Fibroblast of skin of back (primary cell): ENCODE measurements at regions not wholly inside any gene's neighbourhood (a gene's known extent, or its start where the extent isn't known, plus 50 kb on each side); places are given as distances from the start of the nearest gene placed in this dataset.
A peak's percentile ranks its signal among the peaks of the same experiment; 100 is the strongest.

Source experiments
- DNase-seq: peaks from one replicate; pipeline ENCODE4 v3.0.0-alpha.2; 2013

DNA sequence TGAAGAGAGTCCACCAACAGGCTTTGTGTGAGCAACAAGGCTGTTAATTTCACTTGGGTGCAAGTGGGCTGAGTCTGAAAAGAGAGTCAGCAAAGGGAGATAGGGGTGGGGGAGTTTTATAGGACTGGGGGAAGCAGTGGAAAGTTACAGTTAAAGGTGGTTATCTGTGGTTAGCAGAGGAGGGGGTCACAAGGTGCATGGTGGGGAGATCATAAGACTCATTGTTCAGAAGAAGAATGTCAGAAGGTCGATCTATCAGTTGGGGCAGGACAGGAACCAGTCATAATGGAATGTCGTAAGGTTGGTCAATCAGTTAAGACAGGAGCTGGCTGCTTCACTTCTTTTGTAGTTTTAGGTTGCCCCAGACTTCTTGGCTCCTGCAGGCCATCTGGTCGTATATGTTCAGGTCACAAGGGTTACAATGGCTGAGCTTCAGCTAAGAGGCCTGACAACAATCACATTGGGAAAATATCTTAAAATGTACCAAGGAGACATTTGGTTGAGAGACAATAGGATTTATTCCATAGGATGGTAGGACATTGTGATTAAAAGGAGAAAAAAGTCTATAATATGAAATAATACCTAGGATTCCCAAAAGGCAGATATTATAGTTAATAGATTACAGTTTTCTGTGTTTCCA is 356.4 kb downstream of the ANKRD7 start:
- DNase-seq: no peak

DNA sequence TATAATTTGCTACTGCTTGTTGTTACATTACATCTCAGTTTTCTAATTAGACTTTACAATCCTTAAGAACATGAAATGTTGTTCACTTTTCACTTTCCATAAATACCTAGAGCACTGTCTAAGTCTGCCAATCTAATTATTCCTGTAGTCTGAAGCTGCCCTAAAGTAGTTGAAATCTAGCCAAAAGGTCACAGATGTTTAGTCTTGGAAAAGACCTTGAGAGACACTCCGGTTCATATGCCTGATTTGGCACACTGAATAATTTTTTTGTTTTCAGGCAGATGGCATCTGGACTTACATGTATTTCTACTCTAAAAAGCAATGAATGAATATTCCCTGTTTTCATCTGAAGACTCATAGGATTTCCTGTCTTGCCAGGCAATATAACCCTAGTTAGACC is 359.1 kb downstream of the ANKRD7 start:
- no peak for DNase-seq

DNA sequence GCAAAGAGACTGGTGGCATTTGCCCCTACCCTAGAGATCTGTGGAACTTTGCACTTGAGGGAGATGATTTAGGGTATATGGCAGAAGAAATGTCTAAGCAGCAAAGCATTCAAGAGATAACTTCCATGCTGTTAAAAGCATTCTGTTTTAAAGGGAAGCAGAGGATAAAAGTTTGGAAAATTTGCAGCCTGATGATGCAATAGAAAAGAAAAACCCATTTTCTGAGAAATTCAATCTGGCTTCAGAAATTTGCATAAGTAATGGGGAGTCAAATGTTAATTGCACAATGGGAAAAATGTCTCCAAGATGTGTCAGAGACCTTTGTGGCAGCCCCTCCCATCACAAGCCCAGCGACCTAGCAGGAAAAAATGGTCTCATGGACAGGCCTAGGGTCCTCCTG is 361.7 kb downstream of the ANKRD7 start:
- DNase-seq: no peak

DNA sequence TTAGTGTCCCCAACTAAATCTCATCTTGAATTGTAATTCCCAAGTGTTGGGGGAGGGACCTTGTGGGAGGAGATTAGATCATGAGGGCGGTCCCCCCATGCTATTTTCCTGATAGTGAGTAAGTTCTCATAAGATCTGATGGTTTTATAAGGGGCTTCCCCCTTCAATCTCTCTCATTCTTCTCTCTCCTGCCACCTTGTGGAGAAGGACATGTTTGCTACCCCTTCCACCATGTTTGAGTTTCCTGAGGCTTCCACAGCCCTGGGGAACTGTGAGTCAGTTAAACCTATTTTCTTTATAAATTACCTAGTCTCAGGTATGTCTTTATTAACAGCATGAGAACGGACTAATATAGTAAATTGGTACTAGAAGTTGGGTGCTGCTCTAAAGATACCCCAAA is 365.6 kb downstream of the ANKRD7 start:
- peak; percentile 1 for DNase-seq

DNA sequence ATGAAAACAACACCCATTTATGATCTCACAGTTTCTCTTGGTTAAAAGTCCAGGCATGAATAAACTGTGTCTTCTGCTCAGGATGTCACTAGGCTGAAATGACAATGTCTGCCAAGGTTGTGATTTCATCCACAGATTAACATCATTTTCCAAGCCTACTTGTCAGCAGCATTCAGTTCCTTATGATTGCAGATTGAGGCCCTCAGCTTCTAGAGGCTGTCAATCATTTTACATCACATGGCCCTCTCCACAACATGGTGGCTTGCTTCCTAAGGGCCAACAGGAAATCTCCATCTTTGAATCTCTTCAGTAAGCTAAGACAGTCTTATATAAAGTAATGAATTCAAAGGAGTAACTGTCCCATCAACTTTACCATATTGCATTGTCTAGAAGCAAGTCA is 377.6 kb downstream of the ANKRD7 start:
- DNase-seq: no peak

DNA sequence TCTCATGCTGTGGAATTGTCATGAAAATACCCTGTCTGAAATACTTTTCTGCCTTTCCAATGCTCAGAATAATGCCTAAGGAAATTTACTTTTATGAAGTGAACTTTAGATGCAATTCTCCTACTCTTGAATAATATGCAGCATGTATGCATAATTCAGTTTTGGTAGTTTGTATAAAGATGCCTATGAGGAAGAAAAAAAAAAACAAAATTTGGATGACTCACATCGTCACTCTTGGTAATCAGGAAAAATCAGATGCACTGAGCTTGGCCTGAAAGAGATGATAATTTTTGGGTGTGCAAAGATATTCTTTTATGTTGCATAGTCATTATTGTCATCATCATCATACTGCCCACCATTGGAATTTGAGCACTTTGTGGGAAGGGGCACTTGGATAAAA is 382.1 kb downstream of the ANKRD7 start:
- DNase-seq: no peak

DNA sequence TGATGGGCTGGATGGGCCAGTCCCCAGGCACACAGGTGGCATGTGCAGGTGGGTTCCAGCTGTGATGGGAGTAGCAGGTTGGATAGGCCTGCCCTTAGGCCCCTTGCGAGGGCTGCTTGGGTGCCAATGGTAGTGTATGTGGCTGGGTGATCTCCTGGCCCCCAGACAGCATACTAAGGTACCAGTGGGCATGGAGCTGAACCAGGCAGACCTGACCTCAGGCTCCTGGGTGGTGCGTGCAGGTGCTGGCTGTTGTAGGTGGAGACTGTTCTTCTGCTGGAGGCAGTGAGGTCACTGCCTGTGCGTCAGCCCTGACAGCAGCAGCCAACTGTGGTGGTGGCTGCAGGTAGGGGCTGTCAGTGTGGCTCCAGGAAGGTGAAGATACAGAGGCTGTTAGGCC is 384.7 kb downstream of the ANKRD7 start:
- DNase-seq: no peak

DNA sequence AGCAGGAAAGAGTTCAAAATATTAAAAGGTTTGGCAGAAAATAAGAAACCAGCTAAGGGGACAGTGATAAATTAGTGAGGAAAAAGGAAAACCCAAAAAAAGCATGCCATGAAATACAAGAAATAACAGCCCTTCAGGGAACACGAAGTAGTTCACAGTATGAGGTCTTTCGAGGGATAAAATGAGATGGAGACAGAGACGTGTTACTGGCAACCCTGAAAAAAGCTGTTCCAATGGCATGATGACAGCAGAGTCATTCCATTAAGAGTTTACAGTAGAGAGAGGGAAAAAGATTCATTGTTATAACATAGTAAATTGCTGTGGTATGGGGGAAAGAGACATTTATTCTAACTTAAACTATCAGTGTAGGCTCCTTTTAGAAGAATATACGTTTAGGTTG is 391.2 kb downstream of the ANKRD7 start:
- no peak for DNase-seq

DNA sequence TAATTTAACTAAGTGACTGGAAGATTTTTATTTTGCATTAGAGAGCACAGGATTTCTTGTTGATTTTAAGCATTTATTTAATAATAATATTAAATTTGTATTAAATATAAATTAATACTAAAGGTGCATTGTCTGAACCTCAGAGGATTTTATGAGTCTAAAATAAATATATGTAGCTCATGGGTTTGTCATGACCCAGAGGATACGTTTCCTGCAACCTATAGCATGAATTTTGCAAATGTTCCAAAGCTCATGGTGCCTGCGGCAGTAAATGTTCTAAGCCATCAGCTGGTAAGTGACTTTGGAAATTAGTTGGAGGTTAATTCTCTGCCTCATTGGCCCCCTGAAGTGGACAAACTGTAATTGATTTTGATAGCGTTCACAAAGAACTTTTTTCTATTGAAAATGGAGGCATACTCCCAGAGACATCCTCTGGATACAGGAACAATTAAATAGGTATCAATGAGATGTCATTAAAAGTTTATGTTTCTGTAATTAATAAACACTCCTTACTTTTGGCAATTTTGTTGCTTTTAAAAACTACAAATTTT is 397.4 kb downstream of the ANKRD7 start:
- DNase-seq: no peak

DNA sequence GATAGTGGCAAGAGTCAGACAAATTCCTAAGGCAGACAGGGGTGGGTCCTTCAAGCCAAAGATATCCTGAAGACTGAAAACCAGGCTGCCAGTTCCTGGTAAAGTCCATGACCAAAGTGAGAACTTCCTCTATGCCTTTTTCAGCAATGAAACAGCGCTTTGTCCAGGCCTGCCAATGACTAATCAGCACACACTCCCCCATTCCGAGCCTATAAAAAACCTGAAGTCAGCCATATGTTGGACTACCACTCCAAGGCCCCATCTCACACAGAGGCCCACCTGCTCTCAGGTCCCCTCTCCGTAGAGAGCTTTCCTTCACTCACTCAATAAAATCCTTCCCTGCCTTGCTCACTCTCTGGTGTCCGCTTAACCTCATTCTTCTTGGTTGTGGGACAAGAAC is 402.2 kb downstream of the ANKRD7 start:
- no peak for DNase-seq

DNA sequence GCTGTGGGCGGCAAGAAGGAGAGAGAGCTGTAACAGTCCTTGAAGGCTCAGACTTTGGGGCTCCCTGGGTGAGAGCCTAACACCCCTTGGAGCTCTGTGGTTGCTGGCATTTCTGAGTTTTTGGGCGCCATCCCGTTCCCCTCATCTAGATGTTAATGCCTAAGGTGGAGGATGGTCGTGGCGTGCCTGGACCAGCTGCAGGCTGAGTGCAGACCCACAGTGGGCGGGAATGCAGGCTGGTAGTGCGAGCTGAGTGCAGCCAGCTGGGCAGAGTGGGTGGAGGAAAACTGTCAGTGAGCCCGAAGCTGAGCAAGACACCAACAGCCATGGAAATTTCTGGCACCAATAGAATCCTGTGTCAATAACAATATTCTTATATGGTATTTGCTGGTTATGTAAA is 403.0 kb downstream of the ANKRD7 start:
- no peak for DNase-seq

DNA sequence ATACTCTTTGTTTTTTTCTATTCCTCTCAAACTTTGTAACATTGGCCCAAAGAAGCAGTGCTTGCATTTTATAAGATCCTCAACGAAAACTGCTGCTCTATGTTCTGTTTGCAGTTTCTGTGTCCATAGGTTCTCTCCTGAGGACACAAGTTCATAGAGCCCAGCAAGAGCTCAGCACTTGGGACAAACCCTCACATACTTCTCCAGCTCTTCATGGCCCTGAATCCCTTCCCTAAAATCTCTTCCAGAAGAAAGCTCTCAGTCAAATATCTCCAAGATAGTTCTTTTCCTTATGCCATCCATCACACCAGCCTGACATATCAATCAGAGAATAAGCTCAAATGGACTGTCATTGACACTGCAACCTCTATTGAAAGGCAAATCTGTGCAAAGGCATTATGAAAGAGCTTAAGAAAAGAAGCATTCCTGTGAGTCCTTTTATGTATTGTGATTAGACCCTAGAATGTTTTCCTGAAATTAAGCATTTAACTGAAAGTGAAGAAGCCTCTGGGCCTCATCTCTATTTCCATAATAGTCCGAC is 405.5 kb downstream of the ANKRD7 start:
- no peak for DNase-seq

DNA sequence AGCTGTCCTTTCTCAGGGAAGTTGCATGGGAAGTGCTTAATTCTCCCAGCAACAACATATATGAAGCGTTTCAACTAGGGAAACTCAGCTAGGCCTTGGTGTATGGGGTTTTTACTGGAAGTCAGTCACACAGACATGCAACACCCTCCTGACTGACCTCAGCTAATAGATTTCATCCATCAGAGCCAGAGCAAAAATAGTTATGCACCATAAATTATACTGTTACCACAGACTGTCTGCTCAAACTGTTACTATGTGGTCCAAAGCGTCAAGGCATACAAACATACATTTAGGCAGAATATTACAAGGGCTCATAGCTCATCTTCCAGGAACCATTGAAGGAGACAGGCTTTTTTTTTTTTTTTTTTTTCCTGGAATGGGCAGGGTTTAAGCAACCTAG is 417.9 kb downstream of the ANKRD7 start:
- DNase-seq: no peak

DNA sequence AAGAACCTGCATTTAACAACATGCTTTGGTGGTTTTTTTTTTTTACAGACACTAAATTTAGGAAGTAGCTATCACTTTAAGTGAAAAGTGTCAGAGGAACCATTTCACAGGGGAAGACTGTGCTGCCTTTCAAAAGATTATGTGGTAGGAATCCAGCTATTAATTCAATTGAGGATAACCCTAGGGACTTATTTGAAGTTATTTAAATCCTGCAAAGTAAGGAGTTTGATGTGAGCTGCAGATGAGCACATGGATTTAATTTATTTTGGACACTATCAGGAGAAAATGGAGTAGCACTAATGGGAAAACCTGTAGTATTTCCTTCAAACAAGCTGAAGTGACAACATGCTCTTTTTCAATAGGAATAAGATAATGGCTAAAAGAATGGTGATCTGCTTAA is 419.8 kb downstream of the ANKRD7 start:
- DNase-seq: no peak

DNA sequence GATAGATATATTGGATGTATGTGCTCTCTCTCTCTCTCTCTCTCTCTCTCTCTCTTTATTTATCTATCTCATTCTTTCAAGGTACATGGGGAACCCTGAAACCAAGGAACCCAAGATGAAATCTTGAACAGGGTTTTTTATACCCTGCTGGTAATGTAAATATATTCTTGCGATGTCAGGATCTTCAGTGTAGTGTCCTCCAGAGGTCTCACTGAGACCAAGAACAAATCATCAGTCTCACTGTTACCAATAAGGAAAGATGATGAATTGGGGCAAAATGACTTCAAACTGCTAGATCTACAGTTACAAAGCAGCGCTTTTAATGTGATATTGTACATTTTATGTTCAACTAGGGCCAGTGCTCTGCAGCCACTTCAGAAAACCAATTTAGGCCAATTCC is 423.5 kb downstream of the ANKRD7 start:
- no peak for DNase-seq

DNA sequence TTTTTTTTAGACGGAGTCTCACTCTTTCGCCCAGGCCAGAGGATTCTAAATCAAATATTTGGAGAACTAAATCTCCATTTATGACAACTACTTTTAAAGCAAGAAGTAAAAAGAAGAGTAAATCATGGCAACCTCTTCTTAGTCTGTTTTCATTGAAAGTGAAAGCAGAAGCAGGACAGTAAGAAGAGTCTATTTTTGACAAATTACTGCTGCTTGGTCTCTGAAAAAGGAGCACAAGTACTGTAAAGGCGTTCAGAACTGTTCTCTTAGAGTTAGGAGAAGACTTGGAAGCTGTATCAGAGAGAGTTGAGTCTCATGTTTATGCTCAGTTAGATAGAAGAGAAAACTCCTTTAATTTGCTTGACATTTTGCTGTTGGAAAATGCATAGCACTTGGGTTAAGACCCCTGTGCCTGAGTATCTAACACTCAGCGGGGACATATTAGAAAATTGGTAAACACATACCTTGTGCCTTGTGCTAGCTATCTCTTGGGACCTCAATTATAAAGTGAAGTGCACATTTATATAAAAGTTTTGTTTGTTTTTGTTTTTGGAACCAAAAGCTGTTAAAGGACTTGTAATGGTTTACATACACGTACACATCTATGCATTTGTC is 433.0 kb downstream of the ANKRD7 start:
- DNase-seq: no peak

DNA sequence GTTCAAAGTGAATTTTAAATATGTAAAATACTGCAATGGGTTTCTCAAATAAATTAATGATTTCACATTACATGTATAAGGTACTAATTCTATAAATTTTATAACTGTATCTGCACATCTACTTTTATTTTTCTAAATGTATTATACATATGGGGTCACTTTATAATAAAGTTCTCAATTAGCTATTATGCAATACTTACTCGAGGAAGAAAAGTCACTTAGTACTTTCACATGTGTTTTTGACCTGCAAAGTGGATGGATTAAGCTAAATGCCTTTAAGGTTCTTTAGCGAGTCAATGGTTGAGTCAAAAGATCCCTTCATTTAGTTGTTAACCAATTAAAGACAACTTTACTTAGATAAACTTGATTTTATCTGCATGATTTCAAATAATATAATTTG is 437.8 kb downstream of the ANKRD7 start:
- DNase-seq: no peak

DNA sequence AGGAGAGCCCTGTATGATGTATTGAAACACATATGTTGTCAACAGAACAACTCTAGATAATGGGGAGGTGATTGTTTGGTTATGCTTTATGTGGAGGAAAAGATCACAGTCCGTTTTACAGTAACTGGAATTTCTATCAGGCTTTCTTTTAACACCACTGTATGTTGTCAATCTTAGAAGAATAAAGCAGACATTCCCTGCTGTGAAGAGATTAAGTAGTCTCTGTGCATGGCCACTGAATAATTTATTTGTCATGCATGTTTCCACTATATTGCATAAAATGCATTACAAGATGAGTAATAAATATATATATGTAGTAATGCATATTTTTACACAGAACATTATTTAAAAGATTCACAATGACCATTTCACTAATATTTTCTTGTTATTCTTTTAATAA is 440.0 kb downstream of the ANKRD7 start:
- no peak for DNase-seq

DNA sequence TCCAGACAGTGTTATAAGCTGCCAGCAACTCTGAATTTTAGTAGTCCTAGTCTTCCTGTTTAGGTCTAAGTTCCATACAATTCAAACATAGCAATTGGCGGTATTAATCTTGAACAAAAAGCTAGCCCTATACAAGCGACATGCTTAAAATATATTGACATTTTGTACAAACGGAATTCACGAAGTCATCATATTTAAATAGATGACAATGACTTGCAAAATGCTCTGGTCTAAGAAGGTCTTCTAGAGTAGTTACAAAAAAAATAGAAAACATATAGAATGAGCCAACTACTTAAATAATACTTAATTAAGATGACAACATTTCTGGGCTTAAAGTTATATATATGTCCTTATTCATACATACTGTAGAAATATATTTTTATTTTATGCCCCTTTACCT is 446.6 kb downstream of the ANKRD7 start:
- no peak for DNase-seq

DNA sequence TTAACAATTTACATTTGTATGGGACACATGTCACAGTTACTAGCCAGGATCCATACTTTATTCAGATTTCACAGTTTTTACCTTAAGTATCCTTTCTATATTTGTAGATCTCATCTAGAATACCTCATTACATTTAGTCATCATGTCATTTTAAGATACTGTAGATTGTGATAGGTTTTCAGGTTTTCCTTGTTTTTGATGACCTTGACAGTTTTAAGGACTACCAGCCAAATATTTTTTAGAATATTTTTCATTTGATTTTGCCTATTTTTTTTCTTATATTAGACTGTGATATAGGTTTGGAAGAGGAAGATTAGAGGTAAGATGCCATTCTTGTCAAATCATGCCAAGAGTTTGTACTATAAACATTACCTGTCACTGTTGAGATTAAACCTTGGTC is 460.3 kb downstream of the ANKRD7 start:
- no peak for DNase-seq

DNA sequence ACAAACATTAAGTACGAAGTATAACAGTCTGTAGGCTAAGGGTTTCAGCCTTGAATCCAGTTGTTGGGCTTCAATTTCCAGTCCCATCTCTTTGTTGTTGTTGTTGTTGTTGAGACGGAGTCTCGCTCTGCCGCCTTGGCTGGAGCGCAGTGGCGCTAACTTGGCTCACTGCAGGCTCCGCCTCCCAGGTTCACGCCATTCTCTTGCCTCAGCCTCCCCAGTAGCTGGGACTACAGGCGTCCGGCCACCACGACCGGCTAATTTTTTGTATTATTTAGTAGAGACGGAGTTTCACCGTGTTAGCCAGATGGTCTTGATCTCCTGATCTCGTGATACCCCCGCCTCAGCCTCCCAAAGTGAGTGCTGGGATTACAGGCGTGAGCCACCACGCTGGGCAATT is 464.9 kb downstream of the ANKRD7 start:
- DNase-seq: no peak

DNA sequence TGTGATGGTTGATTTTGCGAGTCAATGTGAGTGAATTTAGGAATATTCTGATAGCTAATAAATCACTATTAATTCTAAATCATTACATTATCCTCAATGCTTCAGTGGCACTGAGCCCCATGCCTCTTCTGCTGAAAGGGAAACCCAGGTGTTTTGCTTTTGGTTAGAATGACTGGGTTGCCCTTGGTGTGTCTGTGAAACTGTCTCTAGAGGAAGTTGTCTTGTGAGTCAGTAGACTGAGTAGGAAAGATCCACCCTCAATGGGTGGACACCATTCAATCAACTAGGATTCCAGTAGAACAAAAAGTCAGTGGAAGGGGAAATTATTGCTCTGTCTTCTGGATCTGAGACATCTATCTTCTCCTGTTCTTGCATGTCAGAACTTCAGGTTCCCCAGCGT is 472.4 kb downstream of the ANKRD7 start:
- no peak for DNase-seq

DNA sequence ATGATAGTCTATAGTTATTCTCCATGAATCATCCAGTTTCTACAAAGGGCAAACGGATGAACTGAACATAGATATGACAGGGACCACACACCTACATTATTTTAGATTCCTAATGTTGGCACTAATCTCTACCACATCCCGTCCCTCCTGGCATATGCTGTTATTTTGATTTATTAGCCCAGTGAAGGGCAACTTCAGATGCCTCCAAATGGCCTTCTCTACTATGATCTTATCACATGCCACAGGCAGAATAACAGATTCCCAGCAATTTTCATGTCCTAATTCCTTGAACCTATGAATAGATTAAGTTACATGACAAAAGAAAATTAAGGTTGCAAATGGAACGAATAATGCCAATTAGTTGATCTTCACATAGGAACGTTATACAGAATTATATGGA is 474.7 kb downstream of the ANKRD7 start:
- no peak for DNase-seq

DNA sequence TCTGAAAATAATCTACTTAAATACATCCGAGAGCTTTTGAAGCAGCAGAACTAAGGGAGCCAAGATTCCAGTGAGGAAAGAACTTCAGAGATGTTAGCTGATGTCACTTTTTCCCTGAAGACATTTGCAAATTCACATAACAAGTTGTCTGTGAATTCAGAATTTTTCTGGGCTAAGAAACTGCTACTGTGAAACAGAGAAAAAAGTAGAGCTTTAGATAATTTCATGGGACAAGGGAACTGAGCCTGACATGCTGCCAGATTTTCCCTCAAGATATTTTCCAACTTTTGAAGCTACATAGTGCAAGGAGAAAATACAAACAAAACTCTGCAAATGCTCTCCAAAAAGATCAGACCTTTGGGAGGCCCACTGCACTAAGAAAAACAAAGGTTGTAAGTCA is 484.2 kb downstream of the ANKRD7 start:
- DNase-seq: no peak

DNA sequence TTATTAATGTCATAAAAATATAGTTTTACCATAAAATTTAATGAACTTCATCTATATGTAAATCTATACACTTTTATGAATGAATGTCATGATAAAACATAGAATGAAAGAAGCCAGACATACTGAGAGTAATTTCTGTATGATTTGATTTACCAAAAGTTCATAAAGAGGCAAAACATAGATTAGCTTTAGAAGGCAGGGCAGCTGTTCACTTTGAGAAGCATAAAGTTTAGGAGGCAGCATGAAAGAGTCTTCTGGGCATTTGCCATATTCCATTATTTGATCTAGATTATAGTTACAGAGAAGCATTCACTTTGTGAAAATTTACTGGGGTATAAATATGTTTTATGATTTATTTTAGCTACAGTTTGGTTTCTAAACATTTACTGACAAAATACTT is 487.2 kb downstream of the ANKRD7 start:
- no peak for DNase-seq
